ENCODE measurements at regions not wholly inside any gene's neighbourhood (a gene's known extent, or its start where the extent isn't known, plus 50 kb on each side); places are given as distances from the start of the nearest gene placed in this dataset.
"Not testable (repeated sequence)": the region's sequence is repeated elsewhere in the genome, so short reads cannot be mapped to it uniquely, and the experiment has no call there.

- DNase-seq: no peak
Measured at GRCh38 chr5:124153588-124153987, 592.9 kb downstream of the ZNF608 start.

- DNase-seq: no peak
Measured at GRCh38 chr5:124148574-124148973, 597.9 kb downstream of the ZNF608 start.

- DNase-seq: no peak
Measured at GRCh38 chr5:124140060-124140459, 606.4 kb downstream of the ZNF608 start.

- no peak for DNase-seq
Measured at GRCh38 chr5:124139477-124139876, 607.0 kb downstream of the ZNF608 start.

GRCh38 chr5:124136609-124137008, 609.8 kb downstream of the ZNF608 start:
- no peak for DNase-seq

- DNase-seq: no peak
Measured at GRCh38 chr5:124134941-124135340, 611.5 kb downstream of the ZNF608 start.

GRCh38 chr5:124133406-124133805, 613.0 kb downstream of the ZNF608 start:
- no peak for DNase-seq

GRCh38 chr5:124132843-124133242, 613.6 kb downstream of the ZNF608 start:
- DNase-seq: no peak

GRCh38 chr5:124131466-124131865, 615.0 kb downstream of the ZNF608 start:
- no peak for DNase-seq

GRCh38 chr5:124130816-124131215, 615.6 kb downstream of the ZNF608 start:
- no peak for DNase-seq

- no peak for DNase-seq
Measured at GRCh38 chr5:124128867-124129266, 616.9 kb downstream of the CSNK1G3 start.

- no peak for DNase-seq
Measured at GRCh38 chr5:124126504-124127217, 614.7 kb downstream of the CSNK1G3 start.

GRCh38 chr5:124124711-124125229, 612.8 kb downstream of the CSNK1G3 start:
- no peak for DNase-seq

- DNase-seq: no peak
Measured at GRCh38 chr5:124121198-124121597, 609.2 kb downstream of the CSNK1G3 start.

- DNase-seq: no peak
Measured at GRCh38 chr5:124114911-124115310, 602.9 kb downstream of the CSNK1G3 start.

GRCh38 chr5:124111886-124112285, 599.9 kb downstream of the CSNK1G3 start:
- DNase-seq: no peak

- no peak for DNase-seq
Measured at GRCh38 chr5:124110942-124111341, 599.0 kb downstream of the CSNK1G3 start.

- no peak for DNase-seq
Measured at GRCh38 chr5:124105326-124105725, 593.3 kb downstream of the CSNK1G3 start.

GRCh38 chr5:124104821-124105220, 592.8 kb downstream of the CSNK1G3 start:
- no peak for DNase-seq

- no peak for DNase-seq
Measured at GRCh38 chr5:124104344-124104743, 592.4 kb downstream of the CSNK1G3 start.

GRCh38 chr5:124103671-124104070, 591.7 kb downstream of the CSNK1G3 start:
- DNase-seq: no peak

GRCh38 chr5:124103056-124103455, 591.1 kb downstream of the CSNK1G3 start:
- not testable (repeated sequence) for DNase-seq

- DNase-seq: no peak
Measured at GRCh38 chr5:124102486-124102885, 590.5 kb downstream of the CSNK1G3 start.

GRCh38 chr5:124093658-124094057, 581.7 kb downstream of the CSNK1G3 start:
- DNase-seq: no peak

- DNase-seq: no peak
Measured at GRCh38 chr5:124090115-124090514, 578.1 kb downstream of the CSNK1G3 start.

All from suppressor macrophage (primary cell).